ENCODE measurements at regions not wholly inside any gene's neighbourhood (a gene's known extent, or its start where the extent isn't known, plus 50 kb on each side); places are given as distances from the start of the nearest gene placed in this dataset.

GRCh38 chr14:101105045-101105444 is 201.5 kb upstream of the RTL1 start:
- no peak for DNase-seq (ENCODE audit: low spot score)

GRCh38 chr14:101108579-101109346 is 205.2 kb upstream of the RTL1 start:
- DNase-seq (ENCODE audit: low spot score): no peak

GRCh38 chr14:101109347-101109638 is 205.8 kb upstream of the RTL1 start:
- DNase-seq (ENCODE audit: low spot score): no peak

- no peak for DNase-seq (ENCODE audit: low spot score)
These were observed 206.6 kb upstream of the RTL1 start for GRCh38 chr14:101109981-101110728.

GRCh38 chr14:101110729-101111619 is 207.5 kb upstream of the RTL1 start:
- no peak for DNase-seq (ENCODE audit: low spot score)

- DNase-seq (ENCODE audit: low spot score): no peak
These were observed 208.2 kb upstream of the RTL1 start for GRCh38 chr14:101111620-101112290.

- DNase-seq (ENCODE audit: low spot score): no peak
These were observed 209.0 kb upstream of the RTL1 start for GRCh38 chr14:101112351-101113107.

GRCh38 chr14:101113108-101113612 is 209.6 kb upstream of the RTL1 start:
- no peak for DNase-seq (ENCODE audit: low spot score)

- no peak for DNase-seq (ENCODE audit: low spot score)
These were observed 210.6 kb upstream of the RTL1 start for GRCh38 chr14:101113835-101114725.

GRCh38 chr14:101114726-101115515 is 211.4 kb upstream of the RTL1 start:
- no peak for DNase-seq (ENCODE audit: low spot score)

- DNase-seq (ENCODE audit: low spot score): no peak
These were observed 212.1 kb upstream of the RTL1 start for GRCh38 chr14:101115652-101116051.

- DNase-seq (ENCODE audit: low spot score): no peak
These were observed 212.5 kb upstream of the RTL1 start for GRCh38 chr14:101116065-101116464.

GRCh38 chr14:101116486-101117130 is 213.1 kb upstream of the RTL1 start:
- no peak for DNase-seq (ENCODE audit: low spot score)

- no peak for DNase-seq (ENCODE audit: low spot score)
These were observed 214.0 kb upstream of the RTL1 start for GRCh38 chr14:101117543-101117942.

GRCh38 chr14:101118233-101118632 is 214.7 kb upstream of the RTL1 start:
- DNase-seq (ENCODE audit: low spot score): no peak

- DNase-seq (ENCODE audit: low spot score): no peak
These were observed 215.4 kb upstream of the RTL1 start for GRCh38 chr14:101118746-101119591.

- no peak for DNase-seq (ENCODE audit: low spot score)
These were observed 216.5 kb upstream of the RTL1 start for GRCh38 chr14:101119830-101120571.

All from CD4-positive, alpha-beta T cell treated with Interleukin-15 for 4 hours (primary cell).